GM18505 (cell line): ENCODE measurements at regions not wholly inside any gene's neighbourhood (a gene's known extent, or its start where the extent isn't known, plus 50 kb on each side); places are given as distances from the start of the nearest gene placed in this dataset.
"Not testable (repeated sequence)": the region's sequence is repeated elsewhere in the genome, so short reads cannot be mapped to it uniquely, and the experiment has no call there.

Experiments used
- ATAC-seq: cut with Tn5 transposase; IDR thresholded peaks from one replicate; pipeline ENCODE4 v1.9.1; 2021; ENCODE audit not compliant: unreplicated experiment
- POLR2A ChIP-seq: IDR thresholded peaks from 4 replicates; pipeline ENCODE4 v1.6.1; 2011; ENCODE audit warnings: borderline replicate concordance; ENCODE audit not compliant: insufficient read depth, insufficient read length; ENCODE audit errors: extremely low read depth

DNA sequence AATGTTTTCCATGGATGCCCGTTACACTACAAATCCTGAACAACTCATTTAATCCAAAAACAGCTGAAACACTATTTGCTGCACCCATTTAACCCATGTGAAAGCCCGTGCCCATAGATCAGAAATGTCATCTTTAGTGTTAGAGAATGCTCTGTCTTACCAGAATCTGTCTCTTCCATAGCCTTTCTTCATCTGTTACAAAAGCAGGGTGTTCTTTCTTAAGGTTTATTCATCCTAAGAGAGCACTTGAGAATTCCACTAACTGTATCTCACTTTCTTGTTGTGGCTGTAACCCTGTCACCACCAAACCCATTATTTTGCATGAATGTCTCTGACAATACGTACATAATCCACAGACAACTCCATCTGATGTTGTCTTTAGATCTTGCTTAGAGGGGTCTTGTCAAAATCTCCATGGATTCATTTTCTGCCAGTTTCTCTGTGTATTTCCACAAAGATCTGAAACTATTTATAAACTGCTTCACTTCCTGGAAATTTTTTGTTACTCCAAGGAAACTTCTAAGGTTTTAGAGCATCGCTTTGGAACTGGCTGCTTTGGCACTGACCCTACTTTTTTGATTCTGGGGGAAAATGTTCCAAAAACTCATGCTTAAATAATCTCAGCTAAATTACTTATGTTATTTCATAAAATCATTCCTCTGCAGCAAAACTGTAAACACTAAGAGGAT, 167.8 kb upstream of the CCDC54 start:
- no peak for TF ChIP-seq POLR2A
- no peak for ATAC-seq

DNA sequence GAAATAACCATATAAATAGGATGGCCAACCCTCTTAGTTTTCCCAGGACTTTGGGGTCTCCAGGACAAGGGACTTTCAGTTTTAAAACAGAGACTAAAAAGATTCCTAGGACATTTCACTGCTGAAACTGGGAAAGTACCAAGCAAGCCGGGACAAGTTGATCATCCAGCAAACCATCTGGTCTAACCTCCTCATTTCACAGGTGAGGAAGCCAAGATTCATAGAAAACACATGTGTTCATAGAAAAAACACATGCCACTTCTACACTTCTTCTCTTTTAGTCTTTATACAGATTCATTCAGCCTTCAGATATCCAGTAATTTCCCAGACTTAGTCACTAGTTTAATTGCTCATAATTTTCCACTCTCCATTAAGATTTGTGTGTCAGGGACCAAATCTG, 165.6 kb upstream of the CCDC54 start:
- TF ChIP-seq POLR2A = no peak
- ATAC-seq = no peak

DNA sequence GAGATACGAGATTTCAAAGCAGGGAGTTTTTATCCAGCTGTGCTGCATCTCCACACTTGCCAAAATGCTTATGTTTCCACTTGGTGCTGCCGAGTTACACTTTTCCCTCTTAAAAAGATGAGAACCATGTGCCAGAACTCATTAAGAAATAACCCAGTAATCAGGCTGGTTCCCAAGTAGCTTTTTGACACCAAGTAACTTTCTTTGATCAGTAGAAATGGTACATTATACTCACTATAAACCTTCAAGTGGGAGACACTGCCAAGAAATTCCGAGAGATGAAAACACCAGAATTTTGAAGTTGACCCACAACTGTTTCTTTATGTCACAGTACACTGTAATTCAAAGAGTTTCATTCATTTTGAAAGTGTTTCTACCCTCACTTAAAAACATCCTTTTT, 164.6 kb upstream of the CCDC54 start:
- no peak for TF ChIP-seq POLR2A
- no peak for ATAC-seq

DNA sequence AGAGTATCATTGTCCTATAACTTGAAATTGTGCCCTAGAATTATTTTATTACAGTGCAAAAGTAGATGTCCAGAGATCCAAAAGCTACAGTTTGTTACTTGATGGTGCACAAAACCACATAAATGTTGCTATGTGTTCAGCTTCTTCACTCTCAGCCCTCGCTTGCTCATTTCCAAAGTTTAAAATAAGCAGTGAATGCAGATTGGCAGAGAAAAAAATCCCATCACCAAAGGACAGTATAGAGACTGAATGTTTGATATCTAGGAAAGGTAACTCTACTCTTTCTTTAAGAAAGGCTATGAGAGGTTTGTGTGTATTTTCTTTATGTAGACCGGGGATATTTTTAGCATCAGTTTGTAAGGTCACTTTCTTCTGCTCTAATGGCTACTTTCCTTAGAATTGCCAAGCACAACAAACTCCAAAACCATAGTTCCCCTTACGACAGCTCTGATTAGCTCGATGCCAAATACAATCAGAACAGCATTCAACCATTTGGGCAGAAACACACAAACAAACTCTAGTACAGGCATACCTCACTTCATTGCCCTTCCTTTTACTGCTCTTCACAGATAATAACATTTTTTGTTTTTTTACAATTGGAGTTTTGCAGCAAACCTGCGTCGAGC, 164.1 kb upstream of the CCDC54 start:
- TF ChIP-seq POLR2A = no peak
- ATAC-seq = no peak

DNA sequence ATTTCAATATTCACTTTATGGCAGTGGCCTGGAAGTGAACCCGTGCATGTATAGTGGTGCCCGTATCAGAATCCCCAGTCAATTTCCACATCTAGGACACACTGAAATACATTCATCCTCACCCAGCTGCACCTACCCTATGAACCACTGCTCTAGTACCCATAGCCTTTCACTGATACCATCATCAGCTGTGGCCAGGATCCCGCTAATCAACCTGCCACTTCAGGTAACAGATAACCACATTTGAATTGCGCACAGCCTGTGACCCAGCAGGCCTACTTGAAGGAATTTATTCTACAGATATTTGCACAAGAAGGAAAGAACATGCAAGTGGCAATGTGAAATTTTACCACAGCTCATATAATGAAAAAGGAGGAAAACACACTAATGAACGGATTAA, 161.0 kb upstream of the CCDC54 start:
- no peak for ATAC-seq
- TF ChIP-seq POLR2A = no peak

DNA sequence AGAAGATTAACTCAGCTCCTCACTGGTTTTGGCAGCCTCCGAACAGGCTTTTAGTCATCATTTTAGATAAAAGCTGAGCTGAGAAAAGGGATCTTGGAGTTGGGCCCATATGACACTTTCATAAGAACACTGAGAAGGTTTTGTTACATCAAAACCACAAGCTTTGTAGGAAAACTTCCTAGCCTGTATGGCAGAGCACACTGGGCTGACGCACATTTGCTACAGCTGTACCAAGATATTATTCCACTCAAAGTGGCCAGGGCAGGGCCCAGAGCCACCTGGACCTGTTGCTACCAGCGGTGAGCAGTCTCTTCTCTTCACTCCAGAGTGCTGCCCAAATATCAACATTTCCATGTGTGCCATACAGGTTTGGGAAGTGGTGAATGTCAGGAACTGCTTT, 160.5 kb upstream of the CCDC54 start:
- ATAC-seq = no peak

DNA sequence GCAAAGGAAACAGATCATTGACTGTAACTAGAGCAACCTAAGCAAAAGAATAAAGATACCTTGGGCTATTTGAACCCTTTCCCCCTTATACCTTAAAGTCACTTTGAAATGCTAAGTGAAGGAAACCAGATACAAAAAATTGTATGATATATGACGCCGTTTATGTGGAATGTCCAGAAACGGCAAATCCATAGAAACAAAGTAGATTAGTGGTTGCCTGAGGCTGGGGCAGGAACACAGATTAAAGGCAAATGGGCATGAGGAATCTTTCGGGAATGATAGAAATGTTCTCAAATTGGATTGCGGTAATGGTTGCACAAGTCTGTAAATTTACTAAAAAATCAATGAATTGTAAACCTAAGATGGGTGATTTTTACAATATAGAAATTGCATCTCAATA, 160.1 kb upstream of the CCDC54 start:
- no peak for ATAC-seq
- TF ChIP-seq POLR2A = no peak

More for the DNA sequence above, 160.5 kb upstream of the CCDC54 start:
- no peak for TF ChIP-seq POLR2A

DNA sequence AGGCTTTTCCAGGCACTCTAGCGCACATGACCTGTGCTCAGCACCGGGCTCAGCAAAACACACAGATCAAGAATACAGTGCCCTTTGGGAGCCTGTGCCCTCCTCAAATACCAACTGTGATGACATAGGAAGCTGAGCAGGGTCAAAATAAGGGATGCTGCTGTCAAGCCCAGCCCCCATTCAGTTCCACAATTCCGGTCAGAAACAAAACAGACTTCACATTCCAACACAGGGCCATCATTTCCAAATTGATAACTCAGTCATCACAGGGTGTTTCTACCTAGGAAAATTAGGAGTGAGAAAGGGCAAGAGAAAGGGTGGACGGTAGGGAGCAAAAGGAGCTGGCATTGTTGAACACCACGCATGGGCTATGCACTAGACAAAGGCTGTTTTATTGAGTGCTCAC, 158.4 kb upstream of the CCDC54 start:
- ATAC-seq = no peak
- TF ChIP-seq POLR2A = no peak

DNA sequence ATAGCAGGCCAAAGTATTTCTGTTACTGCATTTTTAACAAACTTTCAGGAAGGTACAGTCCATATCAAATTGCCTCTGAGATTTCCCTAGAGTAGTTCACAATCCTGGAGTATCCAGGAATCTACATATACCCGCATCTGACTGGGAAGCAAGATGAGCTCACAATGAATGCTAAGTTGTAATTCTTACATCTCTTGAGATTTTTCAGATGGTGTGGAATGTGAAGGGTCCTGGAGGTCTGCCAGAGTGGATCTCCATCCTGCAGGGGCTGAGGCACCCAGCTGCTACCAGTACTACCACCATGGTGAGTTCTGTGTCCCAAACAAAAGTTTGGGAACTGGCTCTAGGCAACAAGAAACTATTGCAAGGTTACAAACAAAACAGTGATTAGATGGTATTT, 156.7 kb upstream of the CCDC54 start:
- no peak for TF ChIP-seq POLR2A
- ATAC-seq = no peak

DNA sequence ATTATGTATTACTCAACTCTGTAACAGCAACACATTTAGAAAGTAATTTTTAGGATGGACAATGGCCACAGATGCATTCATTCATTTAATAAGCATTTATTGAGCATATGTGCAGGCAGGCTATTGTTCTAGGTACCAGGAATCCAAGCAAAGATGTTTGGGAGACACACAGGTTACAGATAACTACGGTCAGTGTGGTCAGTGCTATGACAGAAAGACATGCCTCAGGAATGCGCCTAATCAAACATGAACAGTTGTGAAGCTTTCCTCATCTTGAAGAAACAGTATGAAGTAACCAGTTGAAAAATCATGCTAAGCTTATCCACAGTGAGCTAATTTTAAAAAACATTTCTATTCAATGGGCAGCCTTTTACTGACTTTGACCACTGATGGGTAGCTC, 155.4 kb upstream of the CCDC54 start:
- no peak for ATAC-seq
- no peak for TF ChIP-seq POLR2A

DNA sequence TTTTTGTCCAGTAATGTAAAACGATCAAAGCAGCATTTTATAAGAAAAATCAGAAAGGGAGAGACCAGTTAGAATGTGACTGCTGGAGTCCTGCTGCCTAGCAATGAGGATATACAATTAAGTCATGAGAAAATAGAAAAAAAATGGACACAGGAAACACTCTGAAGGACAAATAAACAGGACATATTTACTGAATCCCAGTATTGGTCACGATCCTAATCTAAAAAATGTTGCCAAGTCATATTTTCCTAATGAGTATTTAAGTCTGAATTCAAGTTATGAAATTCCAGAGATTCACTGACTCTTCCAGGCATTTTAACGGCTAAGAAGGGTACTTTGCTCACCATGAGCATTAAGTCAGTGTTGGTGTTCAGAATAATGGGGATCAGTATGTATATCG, 154.3 kb upstream of the CCDC54 start:
- ATAC-seq = no peak

DNA sequence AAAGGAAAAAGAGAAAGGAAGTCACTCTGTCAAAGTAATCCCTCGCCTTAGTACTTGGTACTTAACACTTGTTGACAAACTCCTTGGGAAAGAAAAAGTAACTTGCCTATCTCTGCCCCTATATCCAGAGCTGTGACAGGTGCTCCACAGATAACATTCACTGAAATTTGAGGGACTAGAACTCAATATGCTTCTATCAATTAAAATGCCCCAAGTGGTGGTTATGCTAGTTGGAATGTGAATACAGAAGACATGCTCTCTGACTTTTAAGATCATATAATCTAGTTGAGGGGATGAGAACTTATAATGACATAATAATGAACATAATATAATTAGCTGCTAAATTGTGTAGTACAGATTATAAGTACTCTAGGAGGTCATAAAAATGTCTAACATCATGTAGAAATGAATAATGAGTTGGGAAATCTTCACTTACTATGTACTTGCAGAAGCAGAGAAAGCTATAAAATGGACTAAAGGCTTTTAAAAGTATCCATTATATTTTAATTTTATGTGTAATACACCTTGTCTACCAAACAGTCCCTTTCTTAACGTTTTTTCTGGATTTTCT, 153.1 kb upstream of the CCDC54 start:
- no peak for ATAC-seq
- no peak for TF ChIP-seq POLR2A

More for the DNA sequence above, 154.3 kb upstream of the CCDC54 start:
- TF ChIP-seq POLR2A = no peak

DNA sequence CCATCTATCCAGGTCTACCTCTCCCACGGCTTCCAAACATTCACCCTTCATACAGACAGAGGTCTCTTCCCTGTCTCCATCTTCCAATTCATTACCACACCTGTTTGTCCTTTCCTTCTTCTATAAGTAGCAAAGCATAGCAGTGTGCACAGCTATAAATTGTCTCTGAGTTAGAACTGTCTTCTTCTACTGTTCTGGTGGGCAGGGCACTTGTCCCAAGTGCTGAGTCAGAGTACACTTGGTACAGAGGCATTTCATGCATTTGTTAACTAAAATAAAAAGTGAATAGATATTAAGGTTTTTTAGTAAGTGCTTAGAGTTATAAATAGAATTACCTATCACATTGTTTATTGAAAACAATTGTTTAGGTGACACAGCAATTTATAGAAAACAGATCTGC, 150.1 kb upstream of the CCDC54 start:
- no peak for ATAC-seq
- no peak for TF ChIP-seq POLR2A

DNA sequence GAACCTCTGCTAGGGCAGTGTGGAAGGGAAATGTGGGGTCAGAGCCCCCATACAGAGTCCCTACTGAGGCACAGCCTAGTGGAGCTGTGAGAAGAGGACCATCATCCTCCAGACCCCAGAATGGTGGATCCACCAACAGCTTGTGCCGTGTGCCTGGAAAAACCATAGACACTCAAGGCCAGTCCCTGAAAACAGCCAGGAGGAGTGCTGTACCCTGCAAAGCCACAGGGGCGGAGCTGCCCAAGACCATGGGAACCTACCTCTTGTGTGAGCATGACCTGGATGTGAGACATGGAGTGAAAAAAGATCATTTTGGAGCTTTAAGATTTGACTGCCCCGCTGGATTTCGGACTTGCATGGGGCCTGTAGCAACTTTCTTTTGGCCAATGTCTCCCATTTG, 143.4 kb upstream of the CCDC54 start:
- not testable (repeated sequence) for ATAC-seq
